ENCODE measurements at regions not wholly inside any gene's neighbourhood (a gene's known extent, or its start where the extent isn't known, plus 50 kb on each side); places are given as distances from the start of the nearest gene placed in this dataset.

DNA sequence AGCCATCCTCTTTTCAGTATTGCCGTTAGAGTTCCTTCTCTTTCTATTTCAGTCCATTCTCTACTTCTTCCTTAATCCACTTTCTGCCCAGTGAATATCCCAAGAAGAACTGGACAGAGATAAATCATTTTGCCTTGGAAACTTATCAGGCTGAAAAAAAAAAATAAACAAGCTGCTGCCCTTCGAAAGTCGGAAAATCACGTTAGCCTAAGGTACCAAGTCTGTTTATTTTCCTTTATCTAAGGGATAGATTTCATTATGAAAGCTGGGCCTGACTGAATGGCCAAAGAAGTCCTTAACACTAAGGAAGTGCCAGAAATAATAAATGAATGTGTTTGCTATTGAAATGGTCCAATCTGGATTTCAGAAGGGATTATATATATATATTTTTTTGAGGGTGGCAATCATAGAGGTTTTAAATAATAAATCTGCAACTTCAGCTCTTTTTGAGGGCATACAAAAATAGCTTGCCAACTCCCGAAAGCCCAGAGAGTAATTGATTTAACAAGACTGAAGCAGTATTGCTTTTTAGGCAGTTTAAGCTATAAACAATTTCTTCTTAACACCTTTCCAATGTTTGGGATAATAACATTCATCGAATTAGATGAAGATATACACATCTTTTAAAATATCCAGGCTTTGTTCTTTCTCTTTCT lies 127.0 kb upstream of the STMND1 start:
- DNase-seq, result no peak

DNA sequence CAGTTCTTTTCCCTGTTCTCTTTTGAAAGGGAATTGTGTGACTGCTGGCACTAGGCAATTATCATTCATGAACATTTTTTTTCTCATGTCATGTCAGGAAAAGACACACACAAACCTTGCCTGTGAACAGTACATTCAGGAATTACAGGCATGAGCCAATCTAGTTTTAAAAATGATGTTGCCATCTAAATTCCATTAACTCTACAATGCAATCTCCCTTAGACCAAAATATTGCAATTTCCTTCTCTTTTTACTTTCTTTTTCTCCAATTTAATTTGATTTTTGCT lies 127.5 kb upstream of the STMND1 start:
- no peak for DNase-seq

DNA sequence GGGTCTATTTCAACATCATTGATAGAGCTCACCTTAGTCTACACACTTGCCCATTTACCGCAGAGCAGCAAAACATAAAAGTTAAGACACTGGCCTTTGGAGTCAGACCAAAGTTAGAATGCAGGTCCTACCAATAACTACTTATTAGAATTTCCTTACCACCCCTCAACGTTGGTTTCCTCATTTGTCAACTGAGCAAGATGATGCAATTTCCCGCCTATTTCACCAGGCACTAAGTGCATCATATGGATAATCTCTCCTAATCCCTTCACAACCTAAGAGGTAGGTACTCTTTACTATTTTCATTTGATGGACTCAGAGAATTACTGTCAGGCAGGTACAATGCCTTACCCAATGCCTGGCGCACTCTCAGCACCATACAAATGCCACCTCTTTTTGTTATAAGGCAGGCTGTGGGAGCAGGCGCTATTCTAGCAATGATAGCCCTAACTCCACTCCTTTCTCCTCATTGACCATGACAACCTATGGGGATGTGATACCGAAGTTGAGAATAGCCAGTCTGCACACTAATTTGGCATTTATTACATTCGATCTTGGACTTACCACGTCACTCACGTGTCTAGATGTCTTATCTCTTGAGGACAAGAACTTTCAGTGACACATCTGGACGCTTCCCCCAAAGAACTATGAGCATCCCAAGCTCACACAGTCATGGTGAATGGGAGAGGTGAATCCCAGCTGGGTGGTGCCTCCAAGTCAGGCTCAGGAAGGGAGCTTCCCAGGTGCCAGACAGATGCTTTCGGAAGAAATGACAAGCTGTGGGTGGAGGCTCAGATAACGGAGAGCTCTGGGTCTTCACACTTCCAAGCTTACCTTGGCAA lies 128.1 kb upstream of the STMND1 start:
- DNase-seq, result no peak

DNA sequence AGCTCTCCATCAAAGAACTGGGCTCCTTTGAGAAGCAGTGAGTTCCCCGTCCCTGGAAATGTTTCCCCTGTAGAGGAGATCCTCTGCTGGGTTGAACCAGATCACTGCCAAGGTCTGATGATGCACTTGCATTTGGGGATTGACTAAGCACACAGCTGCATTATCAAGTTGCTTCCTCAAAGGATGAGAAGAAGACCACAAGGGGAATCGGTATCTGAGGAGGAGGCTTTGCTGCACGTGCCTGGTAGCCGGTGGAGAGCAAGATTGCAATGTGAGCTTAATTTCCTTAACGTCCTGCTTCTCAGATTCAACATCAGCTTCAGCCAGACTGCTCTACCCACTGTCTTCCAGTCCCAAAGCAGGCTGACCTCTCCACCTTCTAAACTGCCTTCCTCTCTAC lies 128.8 kb upstream of the STMND1 start:
- no peak for DNase-seq

DNA sequence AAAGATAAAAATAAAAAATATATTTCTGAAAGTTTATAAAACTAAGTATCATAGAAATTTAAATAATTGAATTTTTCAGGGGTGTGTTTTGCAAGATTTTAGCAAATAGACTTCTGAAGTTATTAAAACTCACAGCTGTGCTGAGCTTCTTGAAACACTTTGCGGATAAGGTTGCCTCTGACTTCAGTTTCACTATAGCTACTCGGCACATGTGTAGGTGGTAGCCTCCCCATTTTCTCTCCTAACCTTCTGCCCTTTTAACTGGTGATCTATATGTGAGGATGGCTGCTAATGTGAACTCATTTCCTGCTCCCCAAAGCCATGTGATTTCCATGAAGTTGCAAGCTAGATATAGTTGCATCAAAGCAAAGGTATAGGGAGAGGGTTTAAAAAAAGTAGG lies 129.3 kb upstream of the STMND1 start:
- DNase-seq, result no peak

DNA sequence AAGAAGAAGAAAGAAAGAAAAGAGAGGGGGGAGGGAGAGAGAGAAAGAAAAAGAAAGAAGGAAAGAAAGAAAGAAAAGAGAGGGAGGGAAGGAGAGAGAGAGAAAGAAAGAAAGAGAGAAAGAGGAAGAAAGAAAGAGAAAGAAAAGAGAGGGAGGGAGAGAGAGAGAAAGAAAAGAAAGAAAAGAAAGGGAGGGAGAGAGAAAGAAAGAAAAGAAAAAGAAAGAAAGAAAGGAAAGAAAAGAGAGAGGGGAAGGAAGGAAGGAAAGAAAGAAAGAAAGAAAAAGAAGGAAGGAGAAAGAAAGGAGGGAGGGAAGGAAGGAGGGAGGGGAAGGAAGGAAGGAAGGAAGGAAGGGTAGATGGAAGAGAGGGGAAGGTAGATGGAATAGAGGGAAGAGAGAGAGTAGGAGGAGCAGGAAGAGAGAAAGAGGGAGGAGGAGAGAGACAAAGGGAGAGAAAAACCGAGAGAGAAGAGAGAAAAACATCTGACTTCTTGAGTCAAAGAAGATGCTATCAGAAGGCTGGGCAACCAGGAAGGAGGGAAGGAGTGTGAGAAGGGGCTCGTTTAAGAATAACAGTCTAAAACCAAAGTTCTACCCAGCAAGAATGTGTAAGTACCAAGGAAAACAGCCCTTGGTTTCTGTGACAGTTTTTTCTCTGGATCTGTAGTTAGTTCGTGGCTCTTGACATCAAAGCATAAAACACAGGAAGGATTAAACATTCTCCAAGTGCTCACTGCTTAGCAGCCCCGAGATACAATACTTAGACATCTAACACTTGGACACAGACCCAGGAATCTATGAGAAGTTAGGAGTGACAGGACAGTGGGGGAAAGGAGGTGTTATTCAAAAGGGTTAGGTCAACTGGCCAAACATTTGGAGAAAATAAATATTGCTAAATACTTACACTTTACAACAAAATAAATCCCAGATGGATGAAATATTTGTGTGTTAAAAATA lies 131.9 kb upstream of the STMND1 start:
- DNase-seq, result no peak

DNA sequence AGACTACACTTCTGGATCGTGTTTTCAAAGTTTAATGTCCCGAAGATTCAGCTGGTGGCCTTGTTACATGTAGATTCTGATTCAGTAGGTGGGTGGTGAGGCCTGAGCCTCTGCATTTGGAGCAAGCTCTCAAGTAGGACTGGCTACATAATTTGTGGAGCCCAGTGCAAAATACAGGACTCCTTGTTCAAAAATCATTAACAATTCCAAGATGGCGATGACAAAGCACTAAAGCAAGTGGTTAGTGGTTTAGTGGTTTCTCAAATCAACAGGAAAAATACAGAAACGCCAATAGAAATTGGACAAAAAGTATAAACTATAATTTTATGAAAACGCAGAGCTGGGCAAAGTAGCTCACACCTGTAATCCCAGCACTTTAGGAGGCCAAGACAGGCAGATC lies 133.7 kb upstream of the STMND1 start:
- no peak for DNase-seq

DNA sequence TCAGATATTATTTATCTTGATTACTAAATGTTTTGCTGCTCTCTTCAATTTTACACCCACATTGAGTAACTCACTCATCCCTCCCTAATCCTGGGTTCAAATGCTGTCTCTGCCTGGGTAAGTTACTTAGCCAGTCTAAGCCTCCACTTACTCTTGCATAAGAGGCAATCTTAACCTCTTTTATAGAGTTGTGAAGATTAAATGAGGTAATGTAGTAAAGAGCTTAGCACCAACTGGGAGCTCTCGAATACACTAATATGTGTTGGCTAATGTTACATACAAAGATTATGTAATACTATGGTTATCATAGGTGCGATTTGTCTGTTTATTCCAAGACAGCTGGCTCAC lies 134.4 kb upstream of the STMND1 start:
- DNase-seq, result no peak

DNA sequence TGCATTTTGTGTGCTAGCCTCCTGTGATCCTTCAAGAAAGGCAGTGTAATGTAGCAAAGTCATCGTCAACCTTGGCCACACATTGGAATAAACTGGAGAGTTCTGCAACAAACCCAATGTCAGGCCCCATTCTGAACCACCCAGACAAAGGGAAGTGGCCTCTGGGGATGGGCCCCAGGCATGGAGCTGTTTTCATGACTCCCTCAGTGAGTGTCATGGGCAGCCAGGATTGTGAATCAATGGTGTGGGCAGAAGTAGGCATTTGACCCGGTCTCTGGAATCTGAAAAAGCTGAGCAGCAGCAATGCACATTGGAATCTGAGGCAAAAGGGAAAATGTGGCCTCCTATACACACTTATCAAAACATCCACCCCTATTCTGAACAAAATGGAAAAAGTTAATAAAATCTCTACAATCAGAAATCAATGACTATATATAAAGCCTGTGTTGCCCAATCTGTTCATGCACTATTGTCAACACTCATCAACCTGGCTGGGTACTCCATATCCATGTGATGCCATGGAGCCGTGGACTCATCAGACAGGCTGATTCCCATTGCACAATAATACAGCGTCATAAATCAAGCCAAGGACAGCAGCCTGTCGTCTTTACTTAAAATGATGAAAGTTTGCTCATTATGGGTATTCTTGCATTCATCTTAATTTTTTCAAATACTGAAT lies 134.9 kb upstream of the STMND1 start:
- DNase-seq, result no peak

DNA sequence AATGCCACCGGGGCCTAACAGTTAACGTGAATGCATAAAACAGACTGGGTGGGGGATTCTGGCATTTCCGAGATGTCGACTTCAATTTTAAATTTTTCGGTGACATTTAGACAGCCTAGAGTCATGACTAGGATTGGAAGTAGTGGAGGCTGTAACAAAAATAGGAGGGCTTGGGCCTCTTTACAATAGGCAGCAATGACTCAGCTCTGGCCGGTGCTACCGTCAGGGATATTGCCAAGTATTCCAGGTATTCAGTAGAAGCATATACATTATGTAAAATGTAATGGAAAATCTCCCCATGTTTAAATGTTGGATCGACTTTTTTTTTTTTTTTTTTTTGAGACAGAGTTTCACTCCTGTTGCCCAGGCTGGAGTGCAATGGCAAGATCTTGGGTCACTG lies 136.2 kb upstream of the STMND1 start:
- no peak for DNase-seq

DNA sequence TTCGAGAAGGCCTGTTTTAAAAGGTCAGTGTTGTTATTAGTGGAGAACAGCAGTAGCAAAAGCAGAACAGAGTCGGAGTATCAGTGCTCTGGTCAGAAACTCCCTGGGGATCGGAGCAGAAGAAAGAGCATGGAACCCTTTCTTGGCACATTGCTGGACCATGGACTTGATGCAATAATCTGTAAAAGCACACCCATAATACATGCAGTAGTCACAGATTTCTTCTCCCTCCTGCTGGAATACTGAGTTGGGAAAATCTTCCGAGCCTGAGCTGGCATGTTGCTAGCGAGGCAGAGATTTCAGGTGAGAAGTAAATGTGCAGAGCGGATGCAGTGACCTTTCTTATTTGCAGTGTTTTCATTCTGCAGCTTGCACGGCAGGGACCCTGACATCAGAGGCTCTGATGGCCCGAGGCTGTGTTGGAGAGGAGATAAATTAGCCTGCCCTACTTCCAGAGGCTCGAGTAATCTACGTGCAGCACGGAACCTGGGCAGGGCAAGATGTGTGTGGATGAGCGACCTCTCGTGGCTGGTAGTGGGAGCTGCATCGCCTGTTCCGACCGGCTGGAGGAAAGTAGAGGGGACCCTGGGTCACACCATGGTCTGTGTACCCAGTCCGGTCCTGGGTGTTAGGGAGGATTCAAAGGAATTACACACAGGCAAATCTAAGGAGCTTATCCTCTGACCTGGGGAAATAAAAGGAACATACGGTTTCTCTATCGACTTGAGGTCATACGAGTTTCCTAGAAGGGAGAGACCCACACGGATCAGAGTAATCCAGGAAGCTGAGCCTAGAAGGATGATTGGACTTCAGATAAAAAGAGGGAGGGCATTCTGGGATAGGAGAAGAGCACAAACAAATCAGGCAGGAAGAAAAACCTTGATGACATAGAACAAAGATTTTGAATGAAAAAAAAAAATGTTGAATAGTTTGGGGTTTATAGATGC lies 137.0 kb upstream of the STMND1 start:
- peak; percentile 69 for DNase-seq

DNA sequence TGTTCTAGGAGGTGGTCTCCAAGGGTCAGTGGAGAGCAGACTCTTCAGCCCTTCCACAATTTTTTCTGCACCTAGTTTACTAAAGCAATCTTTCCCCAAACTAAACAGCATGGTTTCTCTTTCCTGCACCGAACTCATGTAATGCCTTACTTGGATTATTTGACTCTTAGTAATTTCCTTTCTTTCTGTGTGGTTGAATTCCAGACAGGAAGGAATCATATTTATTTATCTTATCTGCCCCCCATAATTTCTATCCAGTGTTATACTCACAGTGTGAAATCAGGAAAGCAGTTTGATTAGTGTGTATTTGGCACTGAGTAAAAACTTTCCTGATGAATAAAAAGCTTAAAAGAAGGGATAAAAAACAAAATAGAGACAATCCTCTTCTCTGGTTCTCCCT lies 140.3 kb upstream of the STMND1 start:
- DNase-seq, result no peak

DNA sequence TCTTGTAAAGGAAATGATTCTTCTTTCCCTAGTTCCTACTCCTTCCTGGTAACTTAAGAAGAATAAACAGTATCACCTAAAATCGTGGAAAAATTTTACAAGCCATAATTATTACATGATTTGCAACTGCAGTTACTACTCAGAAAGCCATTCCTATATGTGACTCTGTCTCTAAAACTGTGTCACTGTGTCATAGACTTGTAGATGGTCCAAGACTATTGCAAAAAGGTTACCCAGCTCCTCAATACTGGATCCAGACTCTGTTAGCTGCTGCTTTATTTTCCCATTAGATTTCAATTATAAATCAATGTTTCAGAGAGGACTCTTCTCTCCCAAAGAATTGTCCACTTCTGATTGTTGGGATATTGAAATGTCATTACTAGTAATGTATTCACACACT lies 142.1 kb upstream of the STMND1 start:
- no peak for DNase-seq

DNA sequence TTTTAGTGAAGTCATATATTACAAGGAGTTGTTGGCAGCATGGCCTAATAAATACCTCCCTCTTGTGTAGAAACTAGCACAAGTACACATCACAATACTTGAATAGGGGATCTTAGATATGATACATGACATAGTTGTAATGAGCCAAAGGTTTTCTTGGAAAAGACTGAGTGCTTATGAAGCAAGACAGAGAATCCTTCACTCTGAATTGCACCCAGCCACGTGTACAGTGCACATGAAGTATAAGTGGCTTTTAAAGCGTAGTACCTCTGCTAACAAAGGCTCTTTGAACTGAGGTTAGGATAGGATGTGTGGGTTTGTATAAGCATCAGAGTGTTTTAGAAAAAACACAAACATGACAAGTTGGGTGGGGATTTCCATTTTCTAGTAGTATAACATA lies 145.5 kb upstream of the STMND1 start:
- no peak for DNase-seq

DNA sequence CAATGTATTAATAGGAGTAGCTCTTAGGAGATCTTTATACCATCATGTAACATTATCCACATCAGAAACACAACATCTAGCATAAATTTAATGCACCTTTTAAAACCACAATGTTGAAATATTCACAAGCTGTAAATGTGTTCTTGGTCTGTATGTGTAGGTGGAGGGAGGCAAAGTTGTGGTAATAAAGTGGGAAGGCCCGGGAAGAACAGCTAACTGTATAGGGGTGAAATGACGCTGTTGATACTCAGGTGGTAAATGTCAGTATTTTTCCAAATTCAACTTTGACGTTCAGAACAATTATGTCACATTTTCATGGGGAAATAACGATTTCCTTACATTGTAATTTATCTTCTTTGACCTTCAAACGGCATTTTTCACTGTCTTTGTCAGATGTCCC lies 146.0 kb upstream of the STMND1 start:
- DNase-seq, result no peak

DNA sequence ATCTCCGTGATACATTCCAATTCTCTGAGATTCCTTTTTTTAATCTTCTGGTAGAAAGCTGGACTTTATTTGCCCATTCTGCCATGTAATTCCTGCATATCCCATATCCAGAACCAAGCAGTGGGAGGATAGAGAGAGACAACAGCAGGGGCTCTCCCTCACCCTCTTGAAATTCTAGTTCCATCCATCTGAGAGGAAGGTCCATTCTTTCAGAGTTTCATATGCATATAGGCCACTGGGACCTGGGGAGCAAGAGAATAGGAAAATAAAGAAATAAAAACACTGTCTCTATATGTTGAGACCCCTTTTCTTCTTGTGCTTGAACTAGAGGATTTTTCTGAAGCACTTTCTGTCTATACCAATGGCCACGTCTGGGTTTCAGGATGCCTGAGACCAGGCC lies 147.9 kb upstream of the STMND1 start:
- DNase-seq, result no peak

DNA sequence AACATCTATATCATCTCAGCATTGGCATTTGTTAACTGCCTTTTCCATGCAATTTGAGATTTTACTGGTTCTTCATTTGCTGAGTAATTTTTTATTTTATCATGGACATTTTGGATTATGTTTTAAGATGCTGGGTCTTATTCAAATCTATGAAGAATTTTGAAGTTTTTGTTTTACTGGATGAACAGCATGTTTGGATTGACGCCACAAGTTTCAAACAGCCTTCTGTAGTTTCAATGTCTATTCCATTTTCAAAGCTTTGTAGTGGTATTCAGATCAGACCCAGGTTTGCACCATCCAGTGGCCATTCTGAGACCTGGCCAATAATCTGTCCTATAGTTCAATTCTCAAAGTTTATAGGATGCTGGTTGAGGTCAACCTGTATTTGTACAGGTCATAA lies 148.4 kb upstream of the STMND1 start:
- no peak for DNase-seq

DNA sequence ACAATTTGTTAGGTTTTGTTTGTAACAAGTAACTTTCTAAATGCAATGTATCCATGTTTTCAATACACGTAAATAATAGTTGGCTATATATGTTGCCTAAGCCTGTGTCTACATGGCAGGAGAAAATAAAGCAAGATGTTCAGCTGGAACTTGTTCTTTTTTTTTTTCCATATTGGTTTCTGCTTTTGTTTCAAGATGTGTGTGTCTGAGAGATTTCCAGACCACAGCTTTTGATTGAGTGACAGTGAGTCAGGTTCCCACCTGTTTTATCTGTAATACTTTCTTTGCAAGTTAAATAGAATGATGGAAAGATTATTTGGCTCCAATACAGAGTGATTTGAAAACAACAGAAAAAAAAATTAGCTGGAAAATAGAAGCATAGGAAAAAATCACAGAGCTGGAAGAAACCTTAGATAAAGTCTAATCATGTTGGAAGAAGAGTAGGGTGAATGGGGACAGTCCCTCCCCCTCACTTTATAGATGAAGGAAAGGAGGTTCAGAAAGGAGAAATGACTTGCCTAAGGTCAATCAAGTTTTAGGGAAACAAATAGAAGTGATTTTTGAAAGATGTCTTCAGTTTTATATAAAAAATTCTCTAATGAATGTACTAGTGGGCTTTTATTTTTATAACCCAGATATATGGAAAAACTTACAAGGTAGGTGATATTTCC lies 150.9 kb upstream of the STMND1 start:
- DNase-seq, result no peak

DNA sequence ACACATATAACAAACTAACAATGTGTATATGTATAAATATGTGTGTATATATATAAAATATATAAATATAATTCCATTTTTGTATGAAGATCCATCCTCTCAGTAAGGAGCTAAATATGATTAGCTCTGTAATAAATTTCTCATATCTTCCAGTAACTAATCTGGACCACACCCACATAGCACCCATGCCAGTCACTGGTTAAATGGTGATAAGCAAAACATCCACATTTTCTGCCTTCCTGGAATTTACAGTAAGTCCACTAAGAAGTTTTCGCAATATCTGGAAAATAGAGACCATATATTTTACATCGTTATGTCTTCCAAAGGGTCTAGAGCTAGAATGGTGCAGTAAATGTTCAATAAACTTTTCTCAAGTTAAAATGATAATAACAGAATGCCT lies 151.5 kb upstream of the STMND1 start:
- no peak for DNase-seq

DNA sequence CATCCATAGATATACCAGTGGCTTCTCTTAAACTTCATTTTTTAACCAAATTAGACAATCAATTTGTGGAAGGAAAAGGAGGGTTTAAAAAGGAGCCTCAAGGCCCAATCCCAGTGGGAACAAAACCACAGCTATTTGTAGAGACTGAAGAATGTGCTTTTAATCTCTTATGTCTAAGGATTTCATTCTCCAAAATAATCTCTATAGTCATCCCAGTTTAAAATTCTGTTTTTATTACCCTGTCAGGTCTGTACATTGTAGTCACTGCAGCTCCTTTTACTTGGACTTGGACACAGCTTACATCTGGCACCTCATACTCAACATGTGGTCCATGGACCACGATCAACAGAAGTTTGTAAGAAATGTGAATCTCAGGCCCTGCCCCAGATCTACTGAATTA lies 152.1 kb upstream of the STMND1 start:
- DNase-seq, result no peak

DNA sequence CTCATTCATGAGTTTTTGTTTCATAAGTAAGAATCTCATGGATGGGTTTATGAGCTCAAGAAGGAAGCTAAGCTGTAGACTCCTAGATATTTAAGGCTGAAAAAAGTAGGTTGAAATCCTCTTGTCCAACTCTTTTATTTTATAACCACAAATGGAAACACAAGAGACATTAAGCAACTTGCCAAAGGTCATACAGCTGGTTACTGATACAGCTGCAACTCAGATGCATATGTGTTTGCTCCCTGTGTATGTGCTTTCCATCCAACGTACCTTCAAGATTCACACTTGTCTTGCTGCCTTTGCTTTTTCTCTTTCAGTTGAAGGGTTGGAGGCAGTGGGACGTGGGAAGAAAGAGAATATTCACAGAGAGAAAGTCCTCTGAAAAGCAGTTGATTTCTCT lies 153.5 kb upstream of the STMND1 start:
- DNase-seq, result no peak
